ENCODE measurements at regions not wholly inside any gene's neighbourhood (a gene's known extent, or its start where the extent isn't known, plus 50 kb on each side); places are given as distances from the start of the nearest gene placed in this dataset.

GRCh38 chr10:128431083-128431482, 304.9 kb upstream of the MKI67 start:
- no peaks in the 10 kb centered on the region for H3K4me1 ChIP-seq (ENCODE audit: insufficient read depth, low read length)
- H3K27me3 ChIP-seq (ENCODE audit: control insufficient read depth in 1 of 2, insufficient read depth in 2 of 2, low read length in 2 of 2), result peaks cover 0 to 5% of the 10 kb centered on the region in 2 donors
- no peak overlapping the region for H3K9ac ChIP-seq (ENCODE audit: low read length)
- no peaks in the 10 kb centered on the region for H3K36me3 ChIP-seq (ENCODE audit: insufficient read depth, low read length)
- no peak overlapping the region for H3K4me3 ChIP-seq (ENCODE audit: low read depth in 1 of 2, low read length in 2 of 2)
- H3K27ac ChIP-seq (ENCODE audit: low read depth, low read length), result no peak overlapping the region
- H3K9me3 ChIP-seq (ENCODE audit: low read length), result no peaks in the 10 kb centered on the region

GRCh38 chr10:128431506-128431905, 305.3 kb upstream of the MKI67 start:
- Histone ChIP-seq H3K36me3 (ENCODE audit: insufficient read depth, low read length) (no peaks in the 10 kb centered on the region), H3K4me1 (ENCODE audit: insufficient read depth, low read length) (no peaks in the 10 kb centered on the region), H3K27me3 (ENCODE audit: control insufficient read depth in 1 of 2, insufficient read depth in 2 of 2, low read length in 2 of 2) (peaks cover 0 to 5% of the 10 kb centered on the region in 2 donors), H3K9ac (ENCODE audit: low read length) (no peak overlapping the region), H3K9me3 (ENCODE audit: low read length) (no peaks in the 10 kb centered on the region), H3K27ac (ENCODE audit: low read depth, low read length) (no peak overlapping the region), H3K4me3 (ENCODE audit: low read depth in 1 of 2, low read length in 2 of 2) (no peak overlapping the region)

GRCh38 chr10:128432011-128432410, 305.8 kb upstream of the MKI67 start:
- no peak overlapping the region for H3K4me3 ChIP-seq (ENCODE audit: low read depth in 1 of 2, low read length in 2 of 2)
- H3K4me1 ChIP-seq (ENCODE audit: insufficient read depth, low read length), result no peaks in the 10 kb centered on the region
- H3K27me3 ChIP-seq (ENCODE audit: control insufficient read depth in 1 of 2, insufficient read depth in 2 of 2, low read length in 2 of 2), result peaks cover 0 to 5% of the 10 kb centered on the region in 2 donors
- H3K27ac ChIP-seq (ENCODE audit: low read depth, low read length), result no peak overlapping the region
- no peak overlapping the region for H3K9ac ChIP-seq (ENCODE audit: low read length)
- no peaks in the 10 kb centered on the region for H3K36me3 ChIP-seq (ENCODE audit: insufficient read depth, low read length)
- no peaks in the 10 kb centered on the region for H3K9me3 ChIP-seq (ENCODE audit: low read length)

GRCh38 chr10:128432423-128432822, 306.2 kb upstream of the MKI67 start:
- no peak overlapping the region for H3K9ac ChIP-seq (ENCODE audit: low read length)
- no peak overlapping the region for H3K4me3 ChIP-seq (ENCODE audit: low read depth in 1 of 2, low read length in 2 of 2)
- no peak overlapping the region for H3K27ac ChIP-seq (ENCODE audit: low read depth, low read length)
- peaks cover 0 to 5% of the 10 kb centered on the region in 2 donors for H3K27me3 ChIP-seq (ENCODE audit: control insufficient read depth in 1 of 2, insufficient read depth in 2 of 2, low read length in 2 of 2)
- H3K4me1 ChIP-seq (ENCODE audit: insufficient read depth, low read length), result no peaks in the 10 kb centered on the region
- no peaks in the 10 kb centered on the region for H3K9me3 ChIP-seq (ENCODE audit: low read length)
- H3K36me3 ChIP-seq (ENCODE audit: insufficient read depth, low read length), result no peaks in the 10 kb centered on the region

GRCh38 chr10:128435811-128436210, 309.6 kb upstream of the MKI67 start:
- Histone ChIP-seq H3K27ac (ENCODE audit: low read depth, low read length) (no peak overlapping the region), H3K9ac (ENCODE audit: low read length) (no peak overlapping the region), H3K27me3 (ENCODE audit: control insufficient read depth in 1 of 2, insufficient read depth in 2 of 2, low read length in 2 of 2) (no peaks in the 10 kb centered on the region)

GRCh38 chr10:128437786-128438345, 311.6 kb upstream of the MKI67 start:
- Histone ChIP-seq H3K9me3 (ENCODE audit: low read length) (no peaks in the 10 kb centered on the region), H3K4me3 (ENCODE audit: low read depth in 1 of 2, low read length in 2 of 2) (no peak overlapping the region), H3K27me3 (ENCODE audit: control insufficient read depth in 1 of 2, insufficient read depth in 2 of 2, low read length in 2 of 2) (no peaks in the 10 kb centered on the region)

More at GRCh38 chr10:128435811-128436210, 309.6 kb upstream of the MKI67 start:
- Histone ChIP-seq H3K9me3 (ENCODE audit: low read length) (no peaks in the 10 kb centered on the region), H3K36me3 (ENCODE audit: insufficient read depth, low read length) (no peaks in the 10 kb centered on the region), H3K4me1 (ENCODE audit: insufficient read depth, low read length) (no peaks in the 10 kb centered on the region), H3K4me3 (ENCODE audit: low read depth in 1 of 2, low read length in 2 of 2) (no peak overlapping the region)

GRCh38 chr10:128438417-128439063, 312.3 kb upstream of the MKI67 start:
- H3K9me3 ChIP-seq (ENCODE audit: low read length), result no peaks in the 10 kb centered on the region
- H3K36me3 ChIP-seq (ENCODE audit: insufficient read depth, low read length), result no peaks in the 10 kb centered on the region
- H3K9ac ChIP-seq (ENCODE audit: low read length), result no peak overlapping the region
- no peaks in the 10 kb centered on the region for H3K4me1 ChIP-seq (ENCODE audit: insufficient read depth, low read length)
- no peaks in the 10 kb centered on the region for H3K27me3 ChIP-seq (ENCODE audit: control insufficient read depth in 1 of 2, insufficient read depth in 2 of 2, low read length in 2 of 2)
- H3K4me3 ChIP-seq (ENCODE audit: low read depth in 1 of 2, low read length in 2 of 2), result no peak overlapping the region
- no peak overlapping the region for H3K27ac ChIP-seq (ENCODE audit: low read depth, low read length)

More at GRCh38 chr10:128437786-128438345, 311.6 kb upstream of the MKI67 start:
- Histone ChIP-seq H3K36me3 (ENCODE audit: insufficient read depth, low read length) (no peaks in the 10 kb centered on the region), H3K9ac (ENCODE audit: low read length) (no peak overlapping the region), H3K4me1 (ENCODE audit: insufficient read depth, low read length) (no peaks in the 10 kb centered on the region), H3K27ac (ENCODE audit: low read depth, low read length) (no peak overlapping the region)

GRCh38 chr10:128440513-128441160, 314.4 kb upstream of the MKI67 start:
- Histone ChIP-seq H3K4me1 (ENCODE audit: insufficient read depth, low read length) (no peaks in the 10 kb centered on the region), H3K9me3 (ENCODE audit: low read length) (no peaks in the 10 kb centered on the region), H3K9ac (ENCODE audit: low read length) (no peak overlapping the region), H3K36me3 (ENCODE audit: insufficient read depth, low read length) (no peaks in the 10 kb centered on the region), H3K4me3 (ENCODE audit: low read depth in 1 of 2, low read length in 2 of 2) (no peak overlapping the region), H3K27me3 (ENCODE audit: control insufficient read depth in 1 of 2, insufficient read depth in 2 of 2, low read length in 2 of 2) (no peaks in the 10 kb centered on the region), H3K27ac (ENCODE audit: low read depth, low read length) (no peak overlapping the region)

GRCh38 chr10:128443925-128444518, 317.8 kb upstream of the MKI67 start:
- H3K9me3 ChIP-seq (ENCODE audit: low read length), result no peaks in the 10 kb centered on the region
- H3K9ac ChIP-seq (ENCODE audit: low read length), result no peak overlapping the region

GRCh38 chr10:128448796-128449195, 322.6 kb upstream of the MKI67 start:
- Histone ChIP-seq H3K9ac (ENCODE audit: low read length) (no peak overlapping the region), H3K4me1 (ENCODE audit: insufficient read depth, low read length) (peaks cover 4% of the 10 kb centered on the region), H3K36me3 (ENCODE audit: insufficient read depth, low read length) (no peaks in the 10 kb centered on the region), H3K27ac (ENCODE audit: low read depth, low read length) (no peak overlapping the region), H3K9me3 (ENCODE audit: low read length) (no peaks in the 10 kb centered on the region), H3K4me3 (ENCODE audit: low read depth in 1 of 2, low read length in 2 of 2) (no peak overlapping the region), H3K27me3 (ENCODE audit: control insufficient read depth in 1 of 2, insufficient read depth in 2 of 2, low read length in 2 of 2) (no peaks in the 10 kb centered on the region)

More at GRCh38 chr10:128443925-128444518, 317.8 kb upstream of the MKI67 start:
- no peaks in the 10 kb centered on the region for H3K36me3 ChIP-seq (ENCODE audit: insufficient read depth, low read length)
- no peaks in the 10 kb centered on the region for H3K27me3 ChIP-seq (ENCODE audit: control insufficient read depth in 1 of 2, insufficient read depth in 2 of 2, low read length in 2 of 2)
- H3K27ac ChIP-seq (ENCODE audit: low read depth, low read length), result no peak overlapping the region
- H3K4me3 ChIP-seq (ENCODE audit: low read depth in 1 of 2, low read length in 2 of 2), result no peak overlapping the region
- no peaks in the 10 kb centered on the region for H3K4me1 ChIP-seq (ENCODE audit: insufficient read depth, low read length)

- H3K9me3 ChIP-seq (ENCODE audit: low read length), result no peaks in the 10 kb centered on the region
- H3K9ac ChIP-seq (ENCODE audit: low read length), result no peak overlapping the region
- H3K27ac ChIP-seq (ENCODE audit: low read depth, low read length), result no peak overlapping the region
- no peaks in the 10 kb centered on the region for H3K36me3 ChIP-seq (ENCODE audit: insufficient read depth, low read length)
- H3K4me3 ChIP-seq (ENCODE audit: low read depth in 1 of 2, low read length in 2 of 2), result no peak overlapping the region
- no peaks in the 10 kb centered on the region for H3K27me3 ChIP-seq (ENCODE audit: control insufficient read depth in 1 of 2, insufficient read depth in 2 of 2, low read length in 2 of 2)
- H3K4me1 ChIP-seq (ENCODE audit: insufficient read depth, low read length), result peaks cover 4% of the 10 kb centered on the region
These were observed 325.7 kb upstream of the MKI67 start for GRCh38 chr10:128451879-128452278.

All from muscle layer of colon (tissue), 2 donors.